NCI-H2171 (cell line): ENCODE measurements at regions not wholly inside any gene's neighbourhood (a gene's known extent, or its start where the extent isn't known, plus 50 kb on each side); places are given as distances from the start of the nearest gene placed in this dataset.

Experiments
- DNase-seq: peaks from one replicate; lab custom pipeline; 2025; lab: John Stamatoyannopoulos, UW

GRCh38 chr9:91100878-91101450 is 260.8 kb downstream of the AUH start:
- DNase-seq, result no peak

- DNase-seq, result no peak
These were observed 260.0 kb downstream of the AUH start for GRCh38 chr9:91101611-91102168.

GRCh38 chr9:91102269-91102668 is 259.4 kb downstream of the AUH start:
- DNase-seq, result no peak

- DNase-seq, result no peak
These were observed 257.8 kb downstream of the AUH start for GRCh38 chr9:91103931-91104330.

GRCh38 chr9:91106415-91107081 is 255.2 kb downstream of the AUH start:
- DNase-seq, result no peak

GRCh38 chr9:91111226-91111625 is 250.5 kb downstream of the AUH start:
- no peak for DNase-seq

- no peak for DNase-seq
These were observed 249.8 kb downstream of the AUH start for GRCh38 chr9:91111876-91112275.

GRCh38 chr9:91113016-91113415 is 248.7 kb downstream of the AUH start:
- DNase-seq, result no peak

GRCh38 chr9:91114450-91114849 is 247.3 kb downstream of the AUH start:
- DNase-seq, result no peak

- DNase-seq, result no peak
These were observed 245.5 kb downstream of the AUH start for GRCh38 chr9:91116211-91116610.

GRCh38 chr9:91116711-91117110 is 245.0 kb downstream of the AUH start:
- DNase-seq, result no peak

- no peak for DNase-seq
These were observed 244.2 kb downstream of the AUH start for GRCh38 chr9:91117474-91117891.

- no peak for DNase-seq
These were observed 243.6 kb downstream of the AUH start for GRCh38 chr9:91117959-91118703.

GRCh38 chr9:91118704-91119025 is 243.1 kb downstream of the AUH start:
- no peak for DNase-seq

GRCh38 chr9:91119142-91119541 is 242.6 kb downstream of the AUH start:
- no peak for DNase-seq

GRCh38 chr9:91119679-91120078 is 242.0 kb downstream of the AUH start:
- no peak for DNase-seq

GRCh38 chr9:91120200-91120599 is 241.5 kb downstream of the AUH start:
- DNase-seq, result no peak

- DNase-seq, result no peak
These were observed 239.0 kb downstream of the AUH start for GRCh38 chr9:91122755-91123154.

- no peak for DNase-seq
These were observed 234.8 kb downstream of the AUH start for GRCh38 chr9:91126761-91127445.

- no peak for DNase-seq
These were observed 234.1 kb downstream of the AUH start for GRCh38 chr9:91127653-91128052.

GRCh38 chr9:91130796-91131318 is 230.9 kb downstream of the AUH start:
- no peak for DNase-seq

GRCh38 chr9:91131433-91131839 is 230.3 kb downstream of the AUH start:
- no peak for DNase-seq
